H1 (cell line): ENCODE measurements at regions not wholly inside any gene's neighbourhood (a gene's known extent, or its start where the extent isn't known, plus 50 kb on each side); places are given as distances from the start of the nearest gene placed in this dataset.

ENCODE experiments used
- CTCF ChIA-PET: fragments of 300-600 bp; sonication (Branson Sonifier 250); formaldehyde crosslinking; loops from one replicate; lab custom pipeline; 2021; ENCODE audit not compliant: partially characterized antibody; lab: Charles Lee
- POLR2A ChIA-PET: fragments of 300-600 bp; sonication (Branson Sonifier 250); formaldehyde crosslinking; loops from one replicate; lab custom pipeline; 2021; ENCODE audit warnings: inconsistent platforms; ENCODE audit not compliant: partially characterized antibody; lab: Charles Lee
- DNase-seq, 2 experiments: peaks; one replicate each; pipeline versions ENCODE4 v3.0.0 to v3.0.0-alpha.2; 2010 to 2022; ENCODE audit warnings: low spot score in 2 of 2, low read depth in 1 of 2, mixed read lengths in 1 of 2
- FAIRE-seq: peaks from 2 replicates; lab custom pipeline; 2011; peaks lifted over from hg19 to GRCh38; lab: Jason Lieb, UNC
- H2AFZ ChIP-seq: 2 replicates; pipeline ENCODE4 v1.8.1; 2012; ENCODE audit warnings: low read length, inconsistent platforms
- H2AK5ac ChIP-seq: 2 replicates; pipeline ENCODE4 v1.6.1; 2013; ENCODE audit warnings: low read depth, low read length
- H2BK120ac ChIP-seq: replicated peaks from 2 replicates; pipeline ENCODE3; 2013; ENCODE audit warnings: low read depth, low read length, inconsistent platforms
- H2BK12ac ChIP-seq: 2 replicates; pipeline ENCODE4 v1.6.1; 2013; ENCODE audit warnings: low read depth, low read length
- H2BK15ac ChIP-seq: 2 replicates; pipeline ENCODE4 v1.6.1; 2013; ENCODE audit warnings: low read length
- H2BK20ac ChIP-seq: 2 replicates; pipeline ENCODE4 v1.6.1; 2013; ENCODE audit warnings: low read length
- H2BK5ac ChIP-seq: 2 replicates; pipeline ENCODE4 v1.6.1; 2013; ENCODE audit warnings: low read depth, low read length
- H3K14ac ChIP-seq: 2 replicates; pipeline ENCODE4 v1.6.1; 2013; ENCODE audit warnings: inconsistent platforms; ENCODE audit not compliant: insufficient read length
- H3K18ac ChIP-seq: 2 replicates; pipeline ENCODE4 v1.6.1; 2013; ENCODE audit warnings: low read length; ENCODE audit errors: extremely low read depth
- H3K23ac ChIP-seq: 2 replicates; pipeline ENCODE4 v1.6.1; 2013; ENCODE audit warnings: inconsistent platforms; ENCODE audit not compliant: insufficient read length
- H3K23me2 ChIP-seq: 2 replicates; pipeline ENCODE4 v1.6.1; 2013; ENCODE audit warnings: low read depth, low read length
- H3K27ac ChIP-seq: 2 replicates; pipeline ENCODE4 v1.6.1; 2011; ENCODE audit warnings: low read depth, low read length, inconsistent platforms
- H3K27me3 ChIP-seq, 4 experiments: replicated peaks in 1 of 4; 1 replicate in 1 of 4; 2 replicates in 3 of 4; pipeline versions ENCODE4 v1.6.1 to v1.8.1; 2011 to 2013; ENCODE audit warnings: low read length in 3 of 4, mild to moderate bottlenecking in 3 of 4, inconsistent platforms in 2 of 4, mixed read lengths in 2 of 4, moderate library complexity in 1 of 4; ENCODE audit not compliant: control insufficient read depth in 3 of 4, insufficient read depth in 3 of 4; ENCODE audit errors: extremely low read depth in 1 of 4
- H3K36me3 ChIP-seq, 4 experiments: 2 replicates each; pipeline versions ENCODE4 v1.6.1 to v1.8.1; 2011 to 2013; ENCODE audit warnings: mild to moderate bottlenecking in 4 of 4, low read length in 3 of 4, moderate library complexity in 2 of 4, control low read depth in 1 of 4, inconsistent platforms in 1 of 4; ENCODE audit not compliant: insufficient read depth in 4 of 4, control insufficient read depth in 2 of 4
- H3K4ac ChIP-seq: replicated peaks from 2 replicates; pipeline ENCODE3; 2013; ENCODE audit warnings: low read length, low read depth, mixed read lengths, inconsistent platforms; ENCODE audit not compliant: insufficient read length
- H3K4me1 ChIP-seq, 4 experiments: replicated peaks in 1 of 4; 1 replicate in 1 of 4; 2 replicates in 3 of 4; pipeline versions ENCODE4 v1.6.1 to v1.8.1; 2011 to 2013; ENCODE audit warnings: low read length in 3 of 4, inconsistent platforms in 2 of 4, mixed read lengths in 1 of 4; ENCODE audit not compliant: insufficient read depth in 4 of 4, control insufficient read depth in 3 of 4
- H3K4me2 ChIP-seq, 2 experiments: 2 replicates each; pipeline versions ENCODE4 v1.6.1 to v1.8.1; 2011 to 2013; ENCODE audit warnings: low read depth in 2 of 2, low read length in 2 of 2, control low read depth in 1 of 2, inconsistent platforms in 1 of 2, mild to moderate bottlenecking in 1 of 2; ENCODE audit not compliant: insufficient read depth in 1 of 2
- H3K4me3 ChIP-seq, 4 experiments: fragments of 200-600, 300-600 bp in 1 of 4; sonication (generic), shearing (Covaris generic), sonication (Bioruptor Twin) in 1 of 4; 2 replicates each; pipeline versions ENCODE4 v1.5.1 to v1.8.1; 2011 to 2016; ENCODE audit warnings: low read length in 4 of 4, low read depth in 3 of 4, control low read depth in 2 of 4, inconsistent platforms in 2 of 4, mild to moderate bottlenecking in 2 of 4, mixed read lengths in 1 of 4, moderate library complexity in 1 of 4; ENCODE audit not compliant: insufficient read depth in 2 of 4; ENCODE audit errors: extremely low read depth in 1 of 4
- H3K56ac ChIP-seq: replicated peaks from 2 replicates; pipeline ENCODE3; 2013; ENCODE audit warnings: low read depth, mild to moderate bottlenecking, mixed read lengths, low read length, inconsistent platforms; ENCODE audit not compliant: insufficient read length
- H3K79me1 ChIP-seq: 2 replicates; pipeline ENCODE4 v1.6.1; 2013; ENCODE audit warnings: low read depth, low read length, control low read depth
- H3K79me2 ChIP-seq, 2 experiments: 2 replicates each; pipeline versions ENCODE4 v1.6.1 to v1.8.1; 2012 to 2013; ENCODE audit warnings: low read length in 2 of 2, mild to moderate bottlenecking in 2 of 2, inconsistent platforms in 1 of 2; ENCODE audit not compliant: insufficient read depth in 2 of 2, control insufficient read depth in 1 of 2
- H3K9ac ChIP-seq, 4 experiments: replicated peaks in 1 of 4; 1 replicate in 1 of 4; 2 replicates in 3 of 4; pipeline versions ENCODE4 v1.6.1 to v1.8.1; 2011 to 2013; ENCODE audit warnings: low read depth in 3 of 4, low read length in 3 of 4, control low read depth in 2 of 4, mild to moderate bottlenecking in 2 of 4, moderate library complexity in 2 of 4, inconsistent platforms in 1 of 4; ENCODE audit errors: extremely low read depth in 1 of 4
- H3K9me3 ChIP-seq, 2 experiments: 2 replicates each; pipeline versions ENCODE4 v1.6.1 to v1.8.1; 2012 to 2013; ENCODE audit warnings: mild to moderate bottlenecking in 2 of 2, moderate library complexity in 2 of 2, control low read depth in 1 of 2, inconsistent platforms in 1 of 2, low read depth in 1 of 2, low read length in 1 of 2, mixed read lengths in 1 of 2; ENCODE audit not compliant: insufficient read depth in 2 of 2
- H4K20me1 ChIP-seq, 2 experiments: replicated peaks in 1 of 2; 2 replicates each; pipeline versions ENCODE3 to v1.8.1; 2011 to 2013; ENCODE audit warnings: inconsistent platforms in 2 of 2, low read length in 2 of 2, mild to moderate bottlenecking in 1 of 2; ENCODE audit not compliant: insufficient read depth in 2 of 2, control insufficient read depth in 1 of 2
- H4K5ac ChIP-seq: 2 replicates; pipeline ENCODE4 v1.6.1; 2013; ENCODE audit warnings: low read length, low read depth, mixed read lengths, inconsistent platforms; ENCODE audit not compliant: insufficient read length
- H4K8ac ChIP-seq: 2 replicates; pipeline ENCODE4 v1.8.0; 2013; ENCODE audit warnings: mild to moderate bottlenecking, moderate library complexity, low read length, inconsistent platforms; ENCODE audit not compliant: insufficient read depth; ENCODE audit errors: extremely low read depth
- H4K91ac ChIP-seq: replicated peaks from 2 replicates; pipeline ENCODE3; 2013; ENCODE audit warnings: low read length, mixed read lengths, inconsistent platforms; ENCODE audit not compliant: insufficient read length
- BCL11A ChIP-seq, 2 experiments: IDR thresholded peaks; one replicate each; pipeline ENCODE4 v1.6.1; 2011; ENCODE audit warnings: low read depth in 2 of 2, low read length in 2 of 2, mild to moderate bottlenecking in 2 of 2
- WGBS, 2 experiments: shearing (Covaris generic) in 1 of 2; methylation state at CpG; one replicate each; pipeline versions ENCODE4 v1.1.6 to v1.1.7; 2013 to 2015; ENCODE audit warnings: low lambda C conversion rate in 2 of 2, mixed read lengths in 2 of 2, inconsistent platforms in 1 of 2, low coverage in 1 of 2, missing lambda C conversion rate in 1 of 2; ENCODE audit not compliant: insufficient replicate concordance in 2 of 2, insufficient coverage in 1 of 2, insufficient read length in 1 of 2; ENCODE audit errors: extremely low coverage in 1 of 2, missing lambda C conversion rate in 1 of 2; 5-methylcytosine and 5-hydroxymethylcytosine counted together

- Histone ChIP-seq H3K36me3 (no peaks in the 10 kb centered on the region), H3K79me2 (no peaks in the 10 kb centered on the region), H4K8ac (no peak overlapping the region), H2BK15ac (no peak overlapping the region), H3K18ac (no peak overlapping the region), H3K56ac (no peak overlapping the region), H3K23ac (no peak overlapping the region), H4K5ac (no peak overlapping the region), H3K9ac (no peak overlapping the region), H3K4ac (no peak overlapping the region), H2AFZ (no peak overlapping the region), H2BK5ac (no peak overlapping the region), H3K4me3 (no peak overlapping the region), H2BK120ac (no peak overlapping the region), H3K14ac (no peak overlapping the region), H2AK5ac (no peak overlapping the region), H3K4me1 (no peaks in the 10 kb centered on the region; a peak in 2 of 7 replicates), H4K91ac (no peak overlapping the region), H2BK20ac (no peak overlapping the region), H3K23me2 (no peaks in the 10 kb centered on the region), H4K20me1 (no peaks in the 10 kb centered on the region), H3K27ac (no peak overlapping the region), H3K9me3 (no peaks in the 10 kb centered on the region), H3K79me1 (no peaks in the 10 kb centered on the region), H3K27me3 (no peaks in the 10 kb centered on the region)
- FAIRE-seq (no peak), DNase-seq (no peak)
- CTCF ChIA-PET, result no interaction called here
- WGBS, 2 experiments, result 88% methylated on average over 3 of the region's 3 CpGs; no CpG with 5 or more reads in 1 of the 2 experiments
- TF ChIP-seq BCL11A (IDR thresholded peaks at IDR 0.05; ENCODE audit: low read depth in 2 of 2, low read length in 2 of 2), result no peak
- TF ChIP-seq, all 59 proteins: peak for 0
- Histone ChIP-seq H2BK12ac (no peak overlapping the region), H3K4me2 (no peak overlapping the region)
- POLR2A ChIA-PET, result no interaction called here
Measured at GRCh38 chr6:156268849-156269248, 508.3 kb upstream of the ARID1B start.
